HK-2 (cell line): ENCODE measurements at regions not wholly inside any gene's neighbourhood (a gene's known extent, or its start where the extent isn't known, plus 50 kb on each side); places are given as distances from the start of the nearest gene placed in this dataset.

Experiments
- DNase-seq: peaks from one replicate; pipeline ENCODE4 v3.0.0-alpha.2; 2018; ENCODE audit not compliant: unreplicated experiment

DNA sequence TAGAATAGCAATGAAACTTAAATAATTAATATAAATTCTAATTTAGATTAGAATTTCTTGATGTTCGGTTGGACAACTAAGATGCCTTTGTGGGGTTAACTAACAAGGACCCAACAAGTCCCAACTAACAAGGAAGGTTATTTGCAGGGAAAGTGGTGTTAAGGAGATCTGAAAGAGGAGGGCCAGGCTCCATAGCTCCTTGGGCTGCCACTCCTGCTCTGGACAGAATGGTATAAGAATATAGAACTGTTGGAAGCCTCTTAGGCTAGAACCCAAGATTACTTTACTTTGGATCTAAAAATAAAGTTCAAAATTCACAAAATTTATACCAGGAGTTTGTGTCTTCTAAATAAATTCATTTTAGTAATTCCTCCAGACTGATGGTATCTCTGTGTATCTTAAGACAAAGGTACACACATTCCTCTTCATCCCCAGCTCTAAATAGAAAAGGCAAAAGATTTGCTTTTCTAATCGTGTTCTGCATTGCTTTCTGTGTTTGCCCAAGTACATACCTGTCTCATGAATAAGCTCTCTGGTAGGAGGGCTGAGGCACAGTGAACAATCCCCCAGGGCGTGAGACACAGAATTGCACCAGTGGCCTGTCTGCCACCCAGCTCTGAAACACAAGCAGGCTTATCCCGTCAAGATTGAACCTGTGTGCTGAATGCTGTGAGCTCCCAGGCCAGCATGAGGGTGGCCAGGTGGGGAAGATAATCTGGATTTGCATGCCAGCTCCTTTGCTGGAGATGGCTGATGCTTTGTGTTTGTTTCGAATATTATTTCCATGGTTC, 176.0 kb downstream of the ACKR3 start:
- DNase-seq = peak; percentile 45

GRCh38 chr2:236746833-236747232, 177.2 kb downstream of the ACKR3 start:
- no peak for DNase-seq

GRCh38 chr2:236747426-236747825, 177.8 kb downstream of the ACKR3 start:
- DNase-seq = no peak

GRCh38 chr2:236747925-236748324, 178.3 kb downstream of the ACKR3 start:
- DNase-seq = no peak

- DNase-seq = no peak
These were observed 178.8 kb downstream of the ACKR3 start for GRCh38 chr2:236748385-236748784.

GRCh38 chr2:236748801-236749200, 179.2 kb downstream of the ACKR3 start:
- no peak for DNase-seq

GRCh38 chr2:236749346-236749745, 179.7 kb downstream of the ACKR3 start:
- peak; percentile 20 for DNase-seq

- DNase-seq = no peak
These were observed 182.5 kb downstream of the ACKR3 start for GRCh38 chr2:236752096-236752495.

- DNase-seq = no peak
These were observed 184.1 kb downstream of the ACKR3 start for GRCh38 chr2:236753606-236754270.

GRCh38 chr2:236754271-236754944, 184.8 kb downstream of the ACKR3 start:
- DNase-seq = no peak

DNA sequence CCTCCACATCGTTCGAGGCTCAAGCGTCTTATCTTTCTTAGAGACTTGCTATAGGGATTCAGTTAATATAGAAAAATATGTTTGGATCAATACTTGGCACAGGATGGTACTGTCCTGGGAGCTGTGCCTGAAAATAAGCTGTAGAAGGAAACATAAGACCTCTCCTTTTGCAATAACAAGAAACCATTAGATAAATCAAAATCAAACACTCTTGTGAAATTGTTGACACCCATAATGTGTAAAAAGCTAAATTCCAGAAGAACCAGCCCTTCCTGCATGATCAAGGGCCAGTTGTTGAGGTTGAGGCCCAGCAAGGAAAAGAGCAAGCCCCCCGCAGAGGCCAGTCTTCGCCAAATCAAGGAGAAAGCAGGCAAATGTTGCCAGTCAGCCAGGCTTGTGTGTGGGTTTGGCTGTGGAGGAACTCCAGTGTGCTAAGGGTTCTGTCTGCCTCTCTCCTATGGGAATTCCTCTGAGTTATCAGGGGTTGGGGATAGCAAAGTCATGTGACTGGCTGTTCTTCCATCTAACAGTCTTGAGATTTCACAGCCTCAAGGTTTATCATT, 185.7 kb downstream of the ACKR3 start:
- DNase-seq = no peak

DNA sequence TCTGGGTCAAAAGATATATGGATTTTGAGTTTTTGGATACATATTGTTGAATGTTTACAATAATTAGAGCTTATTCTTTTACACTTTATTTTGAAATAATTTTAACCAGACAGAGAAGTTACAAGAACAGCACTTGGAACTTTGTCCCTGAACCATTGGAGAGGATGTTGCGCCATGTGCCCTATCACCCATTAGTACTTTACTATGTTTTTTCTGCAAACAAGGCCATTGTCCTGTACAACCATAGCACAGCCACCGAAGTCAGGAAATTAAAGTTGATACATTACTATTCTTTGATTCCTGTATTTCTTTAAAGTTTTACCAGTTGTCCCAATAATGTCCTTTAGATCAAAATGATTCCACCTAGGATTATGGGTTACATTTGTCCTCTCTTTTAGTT, 188.8 kb downstream of the ACKR3 start:
- DNase-seq = no peak

DNA sequence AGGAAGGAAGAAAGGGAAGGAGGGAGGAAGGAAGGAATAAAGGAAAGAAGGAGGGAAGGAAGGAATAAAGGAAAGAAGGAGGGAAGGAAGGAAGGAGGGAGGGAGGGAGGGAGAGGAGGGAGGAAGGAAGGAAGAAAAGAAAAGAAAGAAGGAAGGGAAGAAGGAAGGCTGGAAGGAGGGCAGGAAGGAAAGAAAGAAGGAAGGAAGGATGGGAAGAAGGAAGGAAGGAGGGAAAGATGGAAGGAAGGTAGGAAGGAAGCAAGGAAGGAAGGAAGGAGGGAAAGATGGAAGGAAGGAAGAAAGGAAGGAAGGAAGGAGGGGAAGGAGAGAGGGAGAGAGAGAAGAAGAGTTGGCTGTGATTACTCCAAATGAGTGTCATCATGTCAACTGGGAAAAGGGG, 190.6 kb downstream of the ACKR3 start:
- no peak for DNase-seq

DNA sequence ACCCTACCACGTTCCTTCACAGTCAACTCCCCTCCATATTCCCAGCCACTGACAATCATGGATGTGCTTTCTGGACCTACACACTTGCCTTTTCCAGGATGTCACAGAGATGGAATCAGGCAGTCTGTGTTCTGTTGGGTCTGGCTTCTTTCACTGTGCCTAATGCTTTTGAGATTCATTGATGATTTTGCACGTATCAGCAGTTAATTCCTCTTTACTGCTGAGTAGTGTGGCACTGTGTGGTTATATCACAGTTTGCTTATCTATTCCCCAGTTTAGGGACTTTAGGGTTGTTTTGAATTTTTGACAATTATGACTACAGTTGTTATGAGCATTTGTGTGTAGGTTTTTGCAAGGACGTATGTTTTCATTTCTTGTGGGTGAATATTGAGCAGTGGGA, 191.7 kb downstream of the ACKR3 start:
- DNase-seq = no peak

GRCh38 chr2:236762628-236763027, 193.0 kb downstream of the ACKR3 start:
- no peak for DNase-seq

DNA sequence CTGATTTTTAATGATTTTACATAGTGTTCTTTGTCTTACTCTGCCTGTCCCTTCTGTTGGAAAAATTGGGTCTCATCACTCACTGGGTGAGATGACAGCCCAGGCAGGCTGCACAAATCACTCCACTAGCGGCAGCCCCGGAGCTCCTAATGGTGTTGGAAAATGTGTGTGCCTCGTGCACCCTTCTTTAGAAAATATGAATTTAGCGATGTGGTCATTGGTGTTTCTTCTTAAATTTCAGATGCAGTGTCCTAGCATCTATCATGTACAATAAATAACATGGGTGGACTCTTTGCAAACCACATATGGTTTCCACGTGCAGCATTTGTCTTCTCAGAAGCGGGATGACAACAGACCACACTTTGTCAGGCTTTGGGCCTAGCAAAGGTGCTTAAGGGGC, 194.2 kb downstream of the ACKR3 start:
- no peak for DNase-seq

DNA sequence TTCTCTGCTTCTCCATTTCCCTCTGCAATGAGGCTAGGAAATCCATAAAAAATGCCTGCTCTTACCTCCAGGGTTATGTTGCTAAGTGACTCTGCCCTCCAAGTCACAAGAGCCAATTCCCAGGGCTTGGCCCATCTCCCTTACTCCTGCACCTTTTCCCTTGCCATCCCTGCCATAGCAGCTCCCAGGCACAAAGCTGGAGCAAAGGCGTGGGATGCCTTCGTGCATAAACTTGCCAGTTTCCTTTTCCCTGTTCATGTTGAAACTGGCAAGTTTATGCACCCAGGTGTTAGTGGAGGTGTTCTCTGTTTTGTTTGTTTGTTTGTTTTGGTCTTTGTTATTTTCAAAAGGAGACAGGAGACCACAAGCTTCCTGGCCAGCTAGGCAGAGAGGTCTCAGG, 195.1 kb downstream of the ACKR3 start:
- no peak for DNase-seq

DNA sequence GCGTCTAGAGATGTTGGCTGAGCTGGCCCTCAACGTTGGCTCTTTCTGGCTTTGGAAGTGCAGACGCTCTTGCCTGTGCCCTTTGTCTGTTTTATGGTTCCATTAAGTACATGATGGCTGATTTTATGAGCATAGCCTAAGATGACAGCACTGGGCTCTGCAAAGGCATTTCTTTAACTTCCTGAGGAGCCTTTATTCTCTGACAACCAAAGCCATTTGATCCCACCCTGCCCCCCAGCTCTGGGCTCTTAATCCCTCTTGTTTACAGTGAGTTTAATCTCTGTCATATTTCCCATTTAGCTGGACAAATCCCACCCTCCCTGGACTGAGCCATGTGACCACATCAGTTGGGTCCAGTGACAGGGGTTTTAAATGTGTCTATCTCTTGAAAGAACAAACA, 195.9 kb downstream of the ACKR3 start:
- DNase-seq = no peak

GRCh38 chr2:236766850-236767249, 197.2 kb downstream of the ACKR3 start:
- DNase-seq = no peak

DNA sequence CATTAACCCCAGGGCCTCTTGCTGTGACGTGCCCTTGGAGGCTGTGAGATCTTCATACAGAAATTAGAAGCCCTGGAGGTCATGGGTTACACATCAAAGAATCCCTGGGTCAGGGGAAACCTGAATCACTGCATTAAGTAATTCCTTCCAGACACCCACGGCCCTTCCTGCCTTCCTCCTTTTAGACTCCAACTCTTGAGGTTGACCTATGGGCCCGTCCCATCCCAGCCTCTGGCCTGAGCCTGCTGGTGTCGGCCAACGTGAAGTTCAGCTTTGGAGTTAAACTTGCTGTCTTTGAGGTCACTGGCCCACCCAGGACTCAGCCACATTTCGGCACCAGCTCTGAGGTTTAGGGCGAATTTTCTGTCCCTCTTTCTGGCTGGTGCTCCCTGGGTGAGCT, 198.3 kb downstream of the ACKR3 start:
- DNase-seq = no peak

DNA sequence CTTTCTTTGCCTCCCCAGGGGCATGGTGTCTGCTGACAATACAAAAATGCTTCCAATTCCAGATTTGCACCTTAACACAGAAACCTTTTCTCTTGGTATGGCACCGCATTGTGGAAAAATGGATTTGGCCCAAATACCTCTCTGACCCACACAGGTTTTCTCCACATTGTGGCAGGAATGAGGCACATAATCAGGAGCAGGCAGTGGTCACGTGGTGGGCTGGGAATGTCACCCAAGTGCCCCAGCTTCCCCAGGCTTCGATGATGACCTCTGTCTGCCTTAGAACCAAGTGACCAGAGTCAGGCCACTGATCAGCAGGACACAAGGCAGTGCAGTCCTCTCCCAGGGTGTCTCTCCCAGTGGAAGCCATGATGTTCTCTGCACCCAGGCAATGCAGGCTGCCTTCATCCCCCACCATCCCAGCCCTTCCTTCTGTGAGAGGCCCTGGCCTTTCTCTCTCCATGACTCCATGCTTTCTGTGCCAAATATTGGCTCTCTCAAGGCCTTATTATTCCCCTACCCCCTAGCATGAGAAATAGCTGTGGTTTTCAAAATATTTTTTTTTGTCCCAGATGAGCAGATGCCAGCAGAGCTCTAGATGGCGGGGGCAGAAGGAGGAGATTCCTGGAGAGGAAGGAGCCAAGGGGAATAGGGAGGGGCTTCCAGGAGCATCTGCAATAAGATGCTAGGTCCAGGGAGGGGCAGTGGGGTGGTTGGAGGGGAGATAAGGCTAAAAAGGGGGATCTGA, 198.9 kb downstream of the ACKR3 start:
- peak; percentile 3 for DNase-seq
